RWPE2 (cell line): ENCODE measurements at regions not wholly inside any gene's neighbourhood (a gene's known extent, or its start where the extent isn't known, plus 50 kb on each side); places are given as distances from the start of the nearest gene placed in this dataset.

Experiments used
- ATAC-seq: fragments of 200-7000 bp; cut with Tn5 transposase; 3 replicates; pipeline ENCODE4 v1.9.1; 2021; ENCODE audit warnings: low read depth
- DNase-seq: peaks from one replicate; pipeline ENCODE4 v3.0.0-alpha.2; 2020; ENCODE audit warnings: low spot score
- H3K27ac ChIP-seq: fragments of 450-650 bp; 2 replicates; pipeline ENCODE4 v1.5.1; 2017; ENCODE audit warnings: mild to moderate bottlenecking; ENCODE audit not compliant: poor library complexity, severe bottlenecking
- H3K27me3 ChIP-seq: fragments of 250-450 bp; sonication (Bioruptor Pico); 2 replicates; pipeline ENCODE4 v1.5.1; 2021; ENCODE audit warnings: mild to moderate bottlenecking, moderate library complexity; ENCODE audit not compliant: insufficient read depth, poor library complexity, severe bottlenecking
- H3K36me3 ChIP-seq: fragments of 250-450 bp; sonication (Bioruptor Pico); 2 replicates; pipeline ENCODE4 v1.5.1; 2020; ENCODE audit warnings: low read depth, mild to moderate bottlenecking, moderate library complexity
- H3K4me1 ChIP-seq: fragments of 250-450 bp; sonication (Bioruptor Pico); 2 replicates; pipeline ENCODE4 v1.5.1; 2021; ENCODE audit warnings: mild to moderate bottlenecking, moderate library complexity; ENCODE audit not compliant: insufficient read depth, poor library complexity, severe bottlenecking
- H3K4me3 ChIP-seq: fragments of 250-450 bp; sonication (Bioruptor Pico); 2 replicates; pipeline ENCODE4 v1.5.1; 2021; ENCODE audit warnings: mild to moderate bottlenecking, moderate library complexity; ENCODE audit not compliant: severe bottlenecking
- H3K9me3 ChIP-seq: fragments of 250-450 bp; sonication (Bioruptor Pico); 2 replicates; pipeline ENCODE4 v1.5.1; 2021; ENCODE audit warnings: mild to moderate bottlenecking, moderate library complexity; ENCODE audit not compliant: severe bottlenecking
- TF ChIP-seq, protein P1 (sequence below): fragments of 450-650 bp; IDR thresholded peaks from one replicate; pipeline ENCODE4 v1.5.1; 2017; ENCODE audit warnings: mild to moderate bottlenecking, moderate library complexity; ENCODE audit not compliant: poor library complexity, severe bottlenecking

DNA sequence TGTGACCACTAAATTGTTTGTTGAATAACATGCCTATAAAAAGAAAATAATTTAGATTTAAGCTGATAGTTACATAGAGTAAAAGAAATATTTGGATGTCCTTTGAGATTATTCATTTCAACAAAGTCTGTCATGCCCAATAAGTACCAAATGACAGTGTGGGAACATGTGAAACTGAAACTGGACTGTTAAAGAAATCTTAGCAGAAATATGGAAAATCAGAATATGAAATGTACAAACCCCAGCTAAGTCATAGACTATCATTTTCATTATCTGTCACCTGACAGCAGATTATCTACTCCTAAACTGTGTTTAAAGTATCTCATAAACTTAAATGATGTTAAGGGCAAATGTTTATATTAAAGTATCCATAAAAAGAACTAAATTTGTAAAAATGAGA, 437.8 kb upstream of the FAM241A start:
- Histone ChIP-seq H3K27me3 (no peaks in the 10 kb centered on the region), H3K36me3 (no peaks in the 10 kb centered on the region), H3K4me3 (no peak overlapping the region), H3K9me3 (no peaks in the 10 kb centered on the region), H3K27ac (no peak overlapping the region), H3K4me1 (no peaks in the 10 kb centered on the region)
- no peak for ATAC-seq
- TF ChIP-seq, protein P1, sequence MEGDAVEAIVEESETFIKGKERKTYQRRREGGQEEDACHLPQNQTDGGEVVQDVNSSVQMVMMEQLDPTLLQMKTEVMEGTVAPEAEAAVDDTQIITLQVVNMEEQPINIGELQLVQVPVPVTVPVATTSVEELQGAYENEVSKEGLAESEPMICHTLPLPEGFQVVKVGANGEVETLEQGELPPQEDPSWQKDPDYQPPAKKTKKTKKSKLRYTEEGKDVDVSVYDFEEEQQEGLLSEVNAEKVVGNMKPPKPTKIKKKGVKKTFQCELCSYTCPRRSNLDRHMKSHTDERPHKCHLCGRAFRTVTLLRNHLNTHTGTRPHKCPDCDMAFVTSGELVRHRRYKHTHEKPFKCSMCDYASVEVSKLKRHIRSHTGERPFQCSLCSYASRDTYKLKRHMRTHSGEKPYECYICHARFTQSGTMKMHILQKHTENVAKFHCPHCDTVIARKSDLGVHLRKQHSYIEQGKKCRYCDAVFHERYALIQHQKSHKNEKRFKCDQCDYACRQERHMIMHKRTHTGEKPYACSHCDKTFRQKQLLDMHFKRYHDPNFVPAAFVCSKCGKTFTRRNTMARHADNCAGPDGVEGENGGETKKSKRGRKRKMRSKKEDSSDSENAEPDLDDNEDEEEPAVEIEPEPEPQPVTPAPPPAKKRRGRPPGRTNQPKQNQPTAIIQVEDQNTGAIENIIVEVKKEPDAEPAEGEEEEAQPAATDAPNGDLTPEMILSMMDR: no peak
- DNase-seq: no peak

DNA sequence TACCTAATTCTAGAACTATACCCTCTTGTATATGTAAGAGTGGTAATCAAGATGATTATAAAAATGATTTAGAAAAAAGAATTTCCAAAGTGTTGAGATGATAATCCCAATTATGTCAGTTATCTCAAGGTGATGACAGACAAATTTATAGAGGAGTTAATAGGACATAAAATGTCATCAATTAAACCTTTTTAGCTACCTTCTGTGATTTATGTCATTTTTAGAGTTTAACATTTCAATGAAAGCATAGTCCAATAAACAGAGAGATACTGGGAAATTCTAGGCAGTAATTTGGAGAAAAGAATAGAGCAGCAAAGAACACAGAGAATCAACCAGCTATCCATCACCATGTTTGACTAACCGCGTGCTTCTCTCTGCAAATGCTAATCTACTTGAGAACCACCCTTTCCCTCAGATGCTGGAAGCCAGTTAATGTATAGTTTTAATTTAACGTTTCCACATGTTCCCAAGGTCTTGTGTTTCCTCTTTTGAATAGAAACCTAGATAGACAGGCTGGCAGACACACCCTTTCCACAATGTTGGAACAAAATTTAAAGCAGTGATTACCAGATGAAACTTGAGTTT, 433.1 kb upstream of the FAM241A start:
- Histone ChIP-seq H3K27ac (no peak overlapping the region), H3K9me3 (no peaks in the 10 kb centered on the region), H3K4me3 (no peak overlapping the region), H3K36me3 (no peaks in the 10 kb centered on the region), H3K4me1 (no peaks in the 10 kb centered on the region), H3K27me3 (peaks cover 3% of the 10 kb centered on the region)
- no peak for ATAC-seq
- no peak for DNase-seq
- TF ChIP-seq, protein P1: no peak

DNA sequence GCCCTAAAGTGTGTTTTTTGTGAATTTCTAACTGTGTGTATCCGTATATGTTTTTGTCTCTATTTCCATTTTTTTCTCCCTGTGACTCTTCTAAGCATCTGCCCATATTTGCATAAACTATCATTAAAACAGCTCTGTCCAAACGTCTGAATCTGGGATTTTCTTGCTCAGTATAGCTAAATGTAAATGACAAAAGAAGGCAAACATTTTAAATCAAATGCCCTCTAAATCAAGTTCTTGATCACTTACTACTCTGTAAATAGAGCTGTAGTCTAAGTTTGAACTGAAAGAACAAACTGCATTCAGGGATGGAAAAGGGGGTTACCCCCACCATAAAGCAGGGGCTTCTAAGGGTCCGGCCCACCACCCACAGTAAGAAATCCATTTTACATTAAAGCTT, 432.0 kb upstream of the FAM241A start:
- TF ChIP-seq, protein P1: no peak
- no peak overlapping the region for H3K27ac ChIP-seq
- H3K27me3 ChIP-seq: peaks cover 3% of the 10 kb centered on the region
- H3K9me3 ChIP-seq: no peaks in the 10 kb centered on the region
- no peak overlapping the region for H3K4me3 ChIP-seq
- DNase-seq: no peak
- no peaks in the 10 kb centered on the region for H3K4me1 ChIP-seq
- no peak for ATAC-seq
- no peaks in the 10 kb centered on the region for H3K36me3 ChIP-seq

DNA sequence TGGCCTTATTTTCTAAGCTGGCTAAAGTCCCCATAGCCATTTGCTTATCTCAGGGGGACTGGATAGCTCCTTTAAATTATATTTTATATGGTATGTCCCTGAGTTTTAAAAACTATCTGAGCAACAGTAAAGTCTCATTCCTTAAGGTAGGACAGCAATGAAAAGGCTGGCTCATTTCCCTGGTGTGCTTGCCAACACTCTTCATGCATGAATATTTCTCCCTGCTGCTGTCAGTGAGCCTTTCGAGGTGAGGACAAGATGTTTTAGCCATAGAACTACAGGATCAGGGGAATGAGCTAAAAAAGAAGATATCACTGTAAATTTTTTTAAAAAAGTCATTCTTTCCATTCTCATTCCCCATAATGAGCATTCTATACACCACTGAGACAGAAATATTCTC, 427.3 kb upstream of the FAM241A start:
- ATAC-seq (no peak), DNase-seq (no peak)
- H3K27me3 ChIP-seq: peaks cover 3% of the 10 kb centered on the region
- TF ChIP-seq, protein P1: no peak
- no peak overlapping the region for H3K27ac ChIP-seq
- no peaks in the 10 kb centered on the region for H3K9me3 ChIP-seq
- H3K4me3 ChIP-seq: no peak overlapping the region
- no peaks in the 10 kb centered on the region for H3K4me1 ChIP-seq
- no peaks in the 10 kb centered on the region for H3K36me3 ChIP-seq

DNA sequence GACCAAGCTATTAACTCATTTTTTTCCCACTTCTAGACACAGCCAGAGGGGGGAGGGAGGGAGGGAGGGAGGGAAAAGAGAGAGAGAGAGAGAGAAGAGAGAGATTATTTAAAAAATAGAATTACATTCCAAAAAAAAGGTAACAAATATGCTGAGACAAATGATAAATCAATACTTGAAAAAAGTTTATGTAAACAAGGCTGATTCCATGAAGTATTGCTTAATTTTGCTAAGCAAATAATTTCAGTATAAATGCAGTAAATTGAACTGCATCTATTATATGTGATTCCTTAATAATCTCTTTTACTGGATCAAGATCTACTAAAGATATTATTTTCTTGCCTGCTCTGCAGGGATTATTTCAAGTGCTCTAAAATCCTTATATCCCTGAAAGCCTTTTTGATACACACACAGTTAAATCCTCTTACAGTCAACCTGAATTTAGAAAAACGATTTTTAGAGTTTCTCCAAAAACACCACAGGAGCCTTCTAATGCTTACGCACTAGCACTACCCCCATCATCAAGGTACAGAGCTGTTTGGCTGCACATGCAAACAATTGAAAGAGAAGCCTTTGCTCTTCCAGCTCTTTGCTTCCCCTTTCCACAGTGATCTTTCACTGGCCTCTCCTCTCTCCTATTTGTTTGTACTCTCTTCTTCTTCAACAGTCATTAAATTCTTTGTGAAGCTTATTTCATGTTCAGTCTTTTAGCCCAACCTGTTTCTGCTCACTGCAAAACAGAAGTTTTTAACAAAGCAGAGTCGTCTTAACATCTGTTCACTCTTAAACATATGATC, 426.3 kb upstream of the FAM241A start:
- TF ChIP-seq, protein P1: no peak
- Histone ChIP-seq H3K9me3 (no peaks in the 10 kb centered on the region), H3K36me3 (no peaks in the 10 kb centered on the region), H3K4me1 (no peaks in the 10 kb centered on the region), H3K27ac (no peak overlapping the region), H3K27me3 (peaks cover 3% of the 10 kb centered on the region), H3K4me3 (no peak overlapping the region)
- no peak for ATAC-seq
- DNase-seq: no peak
